HCT116 (cell line): ENCODE measurements at regions not wholly inside any gene's neighbourhood (a gene's known extent, or its start where the extent isn't known, plus 50 kb on each side); places are given as distances from the start of the nearest gene placed in this dataset.
"Not testable (repeated sequence)": the region's sequence is repeated elsewhere in the genome, so short reads cannot be mapped to it uniquely, and the experiment has no call there.

Experiments
- ATAC-seq: fragments of 200-7000 bp; cut with Tn5 transposase; 2 replicates; pipeline ENCODE4 v1.9.1; 2020; ENCODE audit warnings: mild to moderate bottlenecking, moderate library complexity
- BruUV-seq: library from RNA; stranded (reverse); fragments of 400-500 nt; replicated peaks from 2 replicates; lab custom pipeline; 2021; lab: Mats Ljungman, UMichigan
- CTCF ChIA-PET: fragments of 300-600 bp; sonication (Branson Sonifier 250); formaldehyde crosslinking; loops from one replicate; lab custom pipeline; 2021; ENCODE audit warnings: antibody characterized with exemption; lab: Charles Lee
- POLR2A ChIA-PET: fragments of 300-600, 350-600 bp; sonication (Branson Sonifier 250); formaldehyde crosslinking; loops from one replicate; lab custom pipeline; 2021; ENCODE audit warnings: antibody characterized with exemption; lab: Charles Lee
- RAD21 ChIA-PET, 2 experiments: fragments of 300-600 bp; sonication (Branson Sonifier 250); formaldehyde crosslinking; loops; one replicate each; lab custom pipeline; 2023; ENCODE audit warnings: low total read pairs in 2 of 2; ENCODE audit not compliant: uncharacterized antibody in 2 of 2, unreplicated experiment in 2 of 2, low non-redundant PET in 1 of 2; lab: Charles Lee
- DNase-seq: peaks from one replicate; pipeline ENCODE4 v3.0.0-alpha.2; 2010; ENCODE audit warnings: low read depth, low spot score
- H2AFZ ChIP-seq: fragments of 200-600 bp; shearing (Covaris generic), sonication (generic); 2 replicates; pipeline ENCODE4 v1.6.1; 2017; ENCODE audit warnings: low read depth, mixed run types, mixed read lengths, antibody characterized with exemption, low read length; ENCODE audit not compliant: poor library complexity, severe bottlenecking
- H3K27ac ChIP-seq: 2 replicates; pipeline ENCODE4 v1.5.1; 2012; ENCODE audit warnings: low read depth, low read length
- H3K27me3 ChIP-seq: fragments of 200-600 bp; sonication (generic); 2 replicates; pipeline ENCODE4 v1.6.1; 2016; ENCODE audit warnings: mixed run types, low read length, mixed read lengths; ENCODE audit not compliant: insufficient read depth
- H3K36me3 ChIP-seq, 2 experiments: fragments of 200-500 bp in 1 of 2; fragments of 200-600 bp in 1 of 2; sonication (Bioruptor generic) in 1 of 2; sonication (generic) in 1 of 2; 2 replicates each; pipeline versions ENCODE4 v1.5.1 to v1.6.1; 2014 to 2016; ENCODE audit warnings: low read length in 2 of 2, inconsistent platforms in 1 of 2, mixed read lengths in 1 of 2, mixed run types in 1 of 2; ENCODE audit not compliant: insufficient read depth in 2 of 2, control insufficient read depth in 1 of 2
- H3K4me1 ChIP-seq, 2 experiments: fragments of 200-600 bp in 1 of 2; sonication (generic) in 1 of 2; 2 replicates each; pipeline versions ENCODE4 v1.5.1 to v1.6.1; 2012 to 2017; ENCODE audit warnings: low read length in 2 of 2, inconsistent platforms in 1 of 2, mild to moderate bottlenecking in 1 of 2, mixed read lengths in 1 of 2, mixed run types in 1 of 2, moderate library complexity in 1 of 2; ENCODE audit not compliant: insufficient read depth in 2 of 2, control insufficient read depth in 1 of 2
- H3K4me2 ChIP-seq: fragments of 200-600 bp; sonication (generic); 2 replicates; pipeline ENCODE4 v1.6.1; 2017; ENCODE audit warnings: mixed run types, low read length, mixed read lengths
- H3K4me3 ChIP-seq, 2 experiments: fragments of 200-600 bp in 1 of 2; sonication (generic) in 1 of 2; replicated peaks in 1 of 2; 2 replicates each; pipeline ENCODE4 v1.5.1; 2011 to 2016; ENCODE audit warnings: low read length in 2 of 2, control low read depth in 1 of 2, low read depth in 1 of 2, mild to moderate bottlenecking in 1 of 2, mixed read lengths in 1 of 2, mixed run types in 1 of 2
- H3K79me2 ChIP-seq: fragments of 200-600 bp; sonication (generic); 2 replicates; pipeline ENCODE4 v1.6.1; 2017; ENCODE audit warnings: mild to moderate bottlenecking, mixed run types, low read length, moderate library complexity, mixed read lengths; ENCODE audit not compliant: insufficient read depth
- H3K9ac ChIP-seq: fragments of 200-600 bp; sonication (generic); 2 replicates; pipeline ENCODE4 v1.6.1; 2016; ENCODE audit warnings: low read length, mixed read lengths
- H3K9me2 ChIP-seq: fragments of 200-600 bp; sonication (generic), shearing (Covaris generic); 2 replicates; pipeline ENCODE4 v1.6.1; 2017; ENCODE audit warnings: mixed run types, mild to moderate bottlenecking, moderate library complexity; ENCODE audit not compliant: insufficient read depth
- H3K9me3 ChIP-seq, 2 experiments: fragments of 200-500 bp in 1 of 2; fragments of 200-600 bp in 1 of 2; sonication (Bioruptor generic) in 1 of 2; sonication (generic) in 1 of 2; 2 replicates each; pipeline ENCODE4 v1.6.1; 2014 to 2017; ENCODE audit warnings: low read length in 2 of 2, mixed read lengths in 2 of 2, inconsistent platforms in 1 of 2, low read depth in 1 of 2, mild to moderate bottlenecking in 1 of 2, mixed run types in 1 of 2, moderate library complexity in 1 of 2; ENCODE audit not compliant: control insufficient read depth in 1 of 2, insufficient read depth in 1 of 2
- H4K20me1 ChIP-seq: fragments of 200-600 bp; sonication (generic), shearing (Covaris generic); 2 replicates; pipeline ENCODE4 v1.6.1; 2017; ENCODE audit warnings: mixed run types, mild to moderate bottlenecking, moderate library complexity; ENCODE audit not compliant: insufficient read depth
- CBX3 ChIP-seq: IDR thresholded peaks from 2 replicates; pipeline ENCODE4 v1.6.1; 2012; ENCODE audit warnings: low read depth
- CEBPB ChIP-seq: IDR thresholded peaks from 2 replicates; pipeline ENCODE4 v1.6.1; 2012; ENCODE audit warnings: low read depth
- EGR1 ChIP-seq: IDR thresholded peaks from 2 replicates; pipeline ENCODE4 v1.6.1; 2012; ENCODE audit warnings: low read depth
- ELF1 ChIP-seq: IDR thresholded peaks from 2 replicates; pipeline ENCODE4 v1.6.1; 2012; ENCODE audit warnings: low read depth, borderline replicate concordance
- EZH2phosphoT487 ChIP-seq: fragments of 200-600 bp; IDR thresholded peaks from 2 replicates; pipeline ENCODE4 v1.6.1; 2018; ENCODE audit warnings: antibody characterized with exemption, borderline replicate concordance
- FOSL1 ChIP-seq: IDR thresholded peaks from 2 replicates; pipeline ENCODE4 v1.6.1; 2012; ENCODE audit warnings: low read depth
- JUND ChIP-seq: IDR thresholded peaks from 2 replicates; pipeline ENCODE4 v1.6.1; 2012
- RAD21 ChIP-seq: IDR thresholded peaks from 2 replicates; pipeline ENCODE4 v1.6.1; 2012; ENCODE audit warnings: low read depth, mild to moderate bottlenecking
- REST ChIP-seq: IDR thresholded peaks from 2 replicates; pipeline ENCODE4 v1.6.1; 2012; ENCODE audit warnings: low read depth
- SIN3A ChIP-seq: IDR thresholded peaks from 2 replicates; pipeline ENCODE4 v1.6.1; 2012; ENCODE audit warnings: low read depth
- SP1 ChIP-seq: IDR thresholded peaks from 2 replicates; pipeline ENCODE4 v1.6.1; 2012; ENCODE audit warnings: low read depth
- SRF ChIP-seq: IDR thresholded peaks from 2 replicates; pipeline ENCODE4 v1.6.1; 2012; ENCODE audit warnings: low read depth
- TCF7L2 ChIP-seq: IDR thresholded peaks from 2 replicates; pipeline ENCODE4 v1.7.0; 2011; ENCODE audit warnings: borderline replicate concordance, inconsistent platforms; ENCODE audit not compliant: insufficient read depth, insufficient read length; ENCODE audit errors: extremely low read depth
- YY1 ChIP-seq: IDR thresholded peaks from 2 replicates; pipeline ENCODE4 v1.6.1; 2011; ENCODE audit warnings: low read length, low read depth, moderate library complexity, mild to moderate bottlenecking; ENCODE audit not compliant: insufficient replicate concordance; ENCODE audit errors: extremely low read depth
- ZFX ChIP-seq: fragments of 450-650 bp; IDR thresholded peaks from 2 replicates; pipeline ENCODE4 v1.6.1; 2017
- intact Hi-C: fragments of 100-400 bp; cut with micrococcal nuclease; formaldehyde crosslinking; loops from 2 replicates; pipeline ENCODE4 v1.10.0; 2022
- TF ChIP-seq, protein P1 (sequence below): IDR thresholded peaks from 2 replicates; pipeline ENCODE4 v1.6.1; 2011; ENCODE audit warnings: mild to moderate bottlenecking, low read length, moderate library complexity; ENCODE audit not compliant: insufficient replicate concordance; ENCODE audit errors: extremely low read depth
- TF ChIP-seq, protein P2 (sequence below): IDR thresholded peaks from 2 replicates; pipeline ENCODE4 v1.6.1; 2012
- TF ChIP-seq, protein P3 (sequence below): IDR thresholded peaks from 2 replicates; pipeline ENCODE4 v1.6.1; 2012

DNA sequence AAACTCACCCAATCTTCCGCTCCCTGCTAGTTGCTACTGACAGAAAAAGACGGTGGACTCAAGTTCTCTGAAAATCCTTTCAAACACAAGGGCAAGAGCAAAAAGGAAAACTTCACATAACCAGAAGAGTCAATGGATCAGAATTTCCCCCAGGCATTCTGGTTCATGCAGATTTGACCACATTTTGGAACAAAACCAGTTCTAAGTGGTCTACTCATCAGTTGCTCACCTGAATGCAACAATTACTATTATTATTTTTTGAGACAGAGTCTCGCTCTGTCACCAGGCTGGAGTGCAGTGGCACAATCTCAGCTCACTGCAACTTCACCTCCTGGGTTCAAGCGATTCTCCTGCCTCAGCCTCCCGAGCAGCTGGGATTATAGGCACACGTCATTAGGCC is 80.9 kb upstream of the XYLT1 start:
- H3K4me1 ChIP-seq, H3K4me2 ChIP-seq, H3K9me2 ChIP-seq, DNase-seq, intact Hi-C loops, H4K20me1 ChIP-seq, H3K79me2 ChIP-seq, BruUV-seq, H3K9ac ChIP-seq, POLR2A ChIA-PET, H3K9me3 ChIP-seq, H3K27ac ChIP-seq, H3K36me3 ChIP-seq, CTCF ChIA-PET, ATAC-seq, H3K4me3 ChIP-seq, H2AFZ ChIP-seq, RAD21 ChIA-PET: not testable (repeated sequence)
- H3K27me3 ChIP-seq: peaks cover 12% of the 10 kb centered on the region; the same call in 1 of the 2 replicates

DNA sequence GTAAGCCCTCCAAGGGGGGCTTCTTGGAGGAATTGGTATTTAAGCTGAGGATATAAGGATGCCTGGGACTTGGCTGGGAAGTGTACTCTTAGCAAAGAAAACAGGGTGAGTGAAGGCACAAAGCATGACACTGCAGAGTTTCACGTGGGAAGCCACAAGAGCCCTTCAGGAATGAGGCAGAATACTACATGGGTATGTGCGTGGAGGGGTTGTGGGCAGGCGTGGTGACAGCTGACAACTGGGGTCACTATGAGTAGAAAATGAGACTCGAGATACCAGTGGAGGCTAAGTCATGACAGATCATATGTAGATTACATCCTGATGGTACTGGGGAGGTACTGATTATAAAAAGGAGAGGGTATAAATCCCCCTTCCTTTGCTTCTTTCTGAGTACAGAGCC is 78.1 kb upstream of the XYLT1 start:
- H3K4me1 ChIP-seq: no peaks in the 10 kb centered on the region
- ChIA-PET CTCF (no interaction called here), POLR2A (no interaction called here), RAD21 (no interaction called here)
- no peaks in the 10 kb centered on the region for H3K79me2 ChIP-seq
- peaks cover 12% of the 10 kb centered on the region; the same call in 1 of the 2 replicates for H3K27me3 ChIP-seq
- no peaks in the 10 kb centered on the region for H3K9me3 ChIP-seq
- intact Hi-C loops: no loop called here
- H3K9ac ChIP-seq: no peak overlapping the region
- H3K36me3 ChIP-seq: no peaks in the 10 kb centered on the region
- ATAC-seq (no peak), DNase-seq (no peak)
- H2AFZ ChIP-seq: no peak overlapping the region
- H3K9me2 ChIP-seq: no peaks in the 10 kb centered on the region
- BruUV-seq: no TSS peak
- no peak overlapping the region for H3K4me3 ChIP-seq
- no peaks in the 10 kb centered on the region for H4K20me1 ChIP-seq
- no peak overlapping the region for H3K27ac ChIP-seq
- no peak overlapping the region for H3K4me2 ChIP-seq
- TF ChIP-seq SIN3A (no peak), JUND (no peak), RAD21 (no peak), SRF (no peak), ZFX (no peak), YY1 (no peak), TCF7L2 (no peak), CBX3 (no peak), FOSL1 (no peak), CEBPB (no peak), SP1 (no peak), EZH2phosphoT487 (no peak), ELF1 (no peak), REST (no peak), EGR1 (no peak)
- TF ChIP-seq, protein P1, sequence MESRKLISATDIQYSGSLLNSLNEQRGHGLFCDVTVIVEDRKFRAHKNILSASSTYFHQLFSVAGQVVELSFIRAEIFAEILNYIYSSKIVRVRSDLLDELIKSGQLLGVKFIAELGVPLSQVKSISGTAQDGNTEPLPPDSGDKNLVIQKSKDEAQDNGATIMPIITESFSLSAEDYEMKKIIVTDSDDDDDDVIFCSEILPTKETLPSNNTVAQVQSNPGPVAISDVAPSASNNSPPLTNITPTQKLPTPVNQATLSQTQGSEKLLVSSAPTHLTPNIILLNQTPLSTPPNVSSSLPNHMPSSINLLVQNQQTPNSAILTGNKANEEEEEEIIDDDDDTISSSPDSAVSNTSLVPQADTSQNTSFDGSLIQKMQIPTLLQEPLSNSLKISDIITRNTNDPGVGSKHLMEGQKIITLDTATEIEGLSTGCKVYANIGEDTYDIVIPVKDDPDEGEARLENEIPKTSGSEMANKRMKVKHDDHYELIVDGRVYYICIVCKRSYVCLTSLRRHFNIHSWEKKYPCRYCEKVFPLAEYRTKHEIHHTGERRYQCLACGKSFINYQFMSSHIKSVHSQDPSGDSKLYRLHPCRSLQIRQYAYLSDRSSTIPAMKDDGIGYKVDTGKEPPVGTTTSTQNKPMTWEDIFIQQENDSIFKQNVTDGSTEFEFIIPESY: no peak
- TF ChIP-seq, protein P2, sequence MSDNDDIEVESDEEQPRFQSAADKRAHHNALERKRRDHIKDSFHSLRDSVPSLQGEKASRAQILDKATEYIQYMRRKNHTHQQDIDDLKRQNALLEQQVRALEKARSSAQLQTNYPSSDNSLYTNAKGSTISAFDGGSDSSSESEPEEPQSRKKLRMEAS: no peak
- TF ChIP-seq, protein P3, sequence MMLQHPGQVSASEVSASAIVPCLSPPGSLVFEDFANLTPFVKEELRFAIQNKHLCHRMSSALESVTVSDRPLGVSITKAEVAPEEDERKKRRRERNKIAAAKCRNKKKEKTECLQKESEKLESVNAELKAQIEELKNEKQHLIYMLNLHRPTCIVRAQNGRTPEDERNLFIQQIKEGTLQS: no peak
